ENCODE measurements at regions not wholly inside any gene's neighbourhood (a gene's known extent, or its start where the extent isn't known, plus 50 kb on each side); places are given as distances from the start of the nearest gene placed in this dataset.

DNA sequence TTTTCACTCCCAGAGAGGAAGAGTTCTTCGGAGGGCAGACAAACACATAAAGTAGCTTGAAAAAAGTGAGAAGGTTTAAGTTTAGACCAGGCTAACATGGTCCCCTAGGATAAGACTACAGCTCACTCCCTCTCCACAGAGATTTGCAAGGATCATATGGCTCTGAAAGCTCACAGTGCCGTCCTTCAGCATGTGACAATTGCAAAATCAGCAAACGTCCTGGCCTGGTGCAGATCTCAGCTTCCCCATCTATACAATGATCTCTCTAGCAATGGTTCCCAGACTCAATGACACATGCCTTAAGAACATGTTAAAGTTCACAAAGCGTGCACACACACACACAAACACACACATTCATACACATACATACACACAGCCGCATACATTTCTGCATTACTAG lies 327.6 kb downstream of the ACTL7B start:
- DNase-seq (no peak), ATAC-seq (replicated peaks) (no peak)
- Mint-ChIP-seq H3K27ac (no peak overlapping the region), H3K4me3 (no peak overlapping the region), H3K4me1 (peaks cover 0 to 5% of the 10 kb centered on the region in 2 donors), H3K27me3 (peaks cover 6 to 8% of the 10 kb centered on the region in 2 donors), H3K9me3 (no peaks in the 10 kb centered on the region), H3K36me3 (peaks cover 0 to 2% of the 10 kb centered on the region in 2 donors)

DNA sequence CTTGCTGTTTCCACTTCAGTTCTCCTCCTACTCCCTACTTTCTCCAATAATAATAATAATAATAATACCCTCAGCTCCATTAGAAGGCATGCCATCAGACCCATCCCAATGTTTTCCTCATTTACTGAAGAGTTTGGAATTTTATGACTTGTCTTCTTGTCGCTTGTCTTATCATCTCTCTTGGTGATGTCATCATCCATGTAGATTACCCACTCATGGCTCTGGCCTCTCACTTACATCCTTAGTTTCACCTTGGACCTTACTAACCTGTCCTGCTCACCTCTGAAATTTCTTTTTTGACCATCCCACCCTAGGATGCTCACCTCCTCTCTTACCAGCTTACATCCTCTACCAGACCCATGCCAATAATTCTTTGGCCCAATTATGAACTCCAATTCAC lies 329.3 kb downstream of the ACTL7B start:
- peaks cover 0 to 2% of the 10 kb centered on the region in 2 donors for H3K36me3 Mint-ChIP-seq
- H3K27me3 Mint-ChIP-seq = peaks cover 5 to 8% of the 10 kb centered on the region in 2 donors
- H3K4me1 Mint-ChIP-seq = peaks cover 0 to 4% of the 10 kb centered on the region in 2 donors
- ATAC-seq (replicated peaks) (no peak), DNase-seq (no peak)
- H3K9me3 Mint-ChIP-seq = no peaks in the 10 kb centered on the region
- no peak overlapping the region for H3K27ac Mint-ChIP-seq
- no peak overlapping the region for H3K4me3 Mint-ChIP-seq

DNA sequence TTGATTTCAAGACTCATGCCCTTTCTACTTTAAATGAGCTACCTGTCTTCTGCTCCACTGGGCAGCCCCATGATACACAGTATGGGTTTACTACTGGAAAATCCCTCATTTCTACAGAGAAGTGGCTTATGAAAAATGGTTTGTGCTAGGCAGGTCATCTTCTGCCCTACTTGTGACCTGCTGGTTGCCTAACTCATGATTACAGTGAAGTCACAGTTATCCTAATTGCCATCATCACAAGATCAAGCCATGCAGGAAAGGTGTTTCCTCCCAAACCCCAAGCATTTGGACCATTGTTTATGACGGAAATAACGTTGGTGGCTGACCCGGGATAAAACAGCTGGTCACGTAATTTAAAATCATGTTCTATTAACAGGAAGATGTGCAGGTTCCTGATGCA lies 330.6 kb downstream of the ACTL7B start:
- Mint-ChIP-seq H3K4me3 (no peak overlapping the region), H3K27me3 (peaks cover 0 to 4% of the 10 kb centered on the region in 2 donors), H3K4me1 (no peaks in the 10 kb centered on the region), H3K36me3 (no peaks in the 10 kb centered on the region), H3K9me3 (no peaks in the 10 kb centered on the region), H3K27ac (no peak overlapping the region)
- DNase-seq (no peak), ATAC-seq (replicated peaks) (no peak)

DNA sequence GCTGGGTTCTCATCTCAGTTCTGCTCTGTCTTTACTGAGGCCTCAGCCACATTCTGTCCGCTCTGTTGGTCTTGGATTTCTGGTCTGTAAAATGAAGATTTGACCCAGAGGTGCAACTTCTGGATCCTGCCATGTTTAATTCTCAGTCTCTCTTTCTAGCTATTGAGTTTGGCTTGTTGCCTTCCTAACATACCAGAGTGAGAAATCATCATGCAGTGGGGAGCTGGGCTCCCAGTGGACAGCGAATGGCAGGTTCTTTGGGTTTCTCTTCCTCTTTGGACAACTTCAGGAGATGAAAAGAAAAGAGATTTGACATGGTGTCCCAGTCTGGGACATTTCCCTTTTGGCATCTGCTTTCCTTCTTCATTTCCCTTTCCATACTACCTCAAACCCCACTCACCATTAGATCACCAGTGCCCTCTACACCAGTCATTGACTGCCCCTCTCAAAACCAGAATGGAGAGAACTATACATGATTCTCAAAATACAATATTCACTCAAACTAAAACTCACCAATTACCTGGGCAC lies 334.7 kb downstream of the ACTL7B start:
- Mint-ChIP-seq H3K36me3 (no peaks in the 10 kb centered on the region), H3K27me3 (no peaks in the 10 kb centered on the region), H3K4me3 (no peak overlapping the region), H3K9me3 (no peaks in the 10 kb centered on the region), H3K4me1 (no peaks in the 10 kb centered on the region), H3K27ac (no peak overlapping the region)
- DNase-seq (no peak), ATAC-seq (replicated peaks) (no peak)

DNA sequence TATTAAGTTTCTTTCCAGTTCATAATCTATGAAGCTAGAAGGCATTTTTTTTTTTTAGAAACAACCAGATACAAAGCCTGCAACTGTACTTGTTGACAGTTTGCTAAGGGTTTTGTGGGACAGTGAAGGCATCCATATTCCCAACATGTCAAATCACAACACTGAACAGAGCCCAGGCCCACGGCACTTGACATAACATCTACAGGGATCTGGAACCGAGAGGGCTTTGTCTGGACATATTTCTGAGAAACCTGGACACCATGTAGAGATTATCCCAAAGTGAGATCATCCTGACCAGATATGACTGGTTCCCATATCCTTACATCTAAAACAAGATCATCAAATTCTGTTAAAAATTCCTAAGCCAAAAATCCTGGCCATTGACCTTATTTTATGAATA lies 336.3 kb downstream of the ACTL7B start:
- no peak for DNase-seq

DNA sequence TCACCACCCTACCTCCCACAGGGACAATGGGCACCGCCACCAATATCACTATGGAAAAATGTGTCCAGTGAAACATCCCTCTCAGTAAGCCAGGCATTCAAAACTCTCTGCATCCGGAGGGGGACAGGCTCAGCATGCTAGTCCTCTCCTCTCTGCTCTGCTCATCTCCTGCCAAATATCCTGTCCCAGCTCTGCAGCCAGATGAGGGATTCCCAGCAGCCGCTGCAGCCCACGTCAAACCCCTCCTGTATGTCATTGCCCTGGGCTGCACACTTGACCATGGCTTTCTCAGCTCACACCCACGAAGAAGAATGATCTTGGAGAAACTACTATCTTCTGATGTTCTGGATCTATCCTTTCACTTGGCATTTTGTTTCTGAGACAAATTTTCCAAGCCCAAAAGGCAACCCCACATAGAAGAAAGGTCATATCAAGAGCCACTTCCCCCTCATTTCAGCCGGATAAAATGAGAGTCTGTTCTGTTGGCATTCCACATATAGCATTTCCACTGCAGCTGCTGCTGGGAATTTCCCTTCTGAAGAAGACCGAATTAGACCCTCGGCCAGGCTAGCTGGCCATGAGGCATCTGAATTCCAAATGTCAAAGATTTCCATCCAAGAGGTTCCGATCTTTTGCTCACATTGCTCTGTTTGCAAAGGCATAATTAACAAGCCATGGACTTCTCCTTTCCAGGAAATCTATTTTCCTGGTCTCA lies 338.0 kb downstream of the ACTL7B start:
- ATAC-seq (replicated peaks) (no peak), DNase-seq (no peak)
- Mint-ChIP-seq H3K4me1 (no peaks in the 10 kb centered on the region), H3K36me3 (no peaks in the 10 kb centered on the region), H3K9me3 (no peaks in the 10 kb centered on the region), H3K27ac (no peak overlapping the region), H3K4me3 (no peak overlapping the region), H3K27me3 (peaks cover 0 to 6% of the 10 kb centered on the region in 2 donors)

More for the DNA sequence above, 336.3 kb downstream of the ACTL7B start:
- Mint-ChIP-seq H3K27me3 (peaks cover 0 to 6% of the 10 kb centered on the region in 2 donors), H3K9me3 (no peaks in the 10 kb centered on the region), H3K4me3 (no peak overlapping the region), H3K27ac (no peak overlapping the region), H3K4me1 (no peaks in the 10 kb centered on the region), H3K36me3 (no peaks in the 10 kb centered on the region)
- no peak for ATAC-seq (replicated peaks)

DNA sequence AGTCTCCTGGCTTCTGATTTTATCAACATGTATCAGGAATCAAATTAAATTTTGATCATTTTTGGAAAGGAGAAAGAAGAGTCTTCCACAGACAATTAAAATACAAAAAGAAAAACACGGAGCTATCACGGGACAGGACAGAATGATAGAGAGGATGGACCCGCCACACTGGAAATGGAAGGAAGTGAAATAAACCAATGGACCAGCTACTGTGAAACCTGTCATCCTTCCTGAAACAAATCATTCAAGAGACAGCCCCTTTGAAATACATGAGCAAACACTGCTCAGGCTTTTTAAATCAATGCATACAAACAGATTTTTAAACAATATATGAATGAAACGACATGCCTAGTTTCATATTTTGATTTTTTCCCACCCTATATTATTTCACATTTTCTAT lies 339.4 kb downstream of the ACTL7B start:
- no peak for ATAC-seq (replicated peaks)
- Mint-ChIP-seq H3K9me3 (peaks cover 0 to 1% of the 10 kb centered on the region in 2 donors), H3K27ac (no peak overlapping the region), H3K27me3 (peaks cover 0 to 6% of the 10 kb centered on the region in 2 donors), H3K4me1 (peaks cover 0 to 6% of the 10 kb centered on the region in 2 donors), H3K4me3 (no peak overlapping the region), H3K36me3 (peaks cover 0 to 1% of the 10 kb centered on the region in 2 donors)
- no peak for DNase-seq

DNA sequence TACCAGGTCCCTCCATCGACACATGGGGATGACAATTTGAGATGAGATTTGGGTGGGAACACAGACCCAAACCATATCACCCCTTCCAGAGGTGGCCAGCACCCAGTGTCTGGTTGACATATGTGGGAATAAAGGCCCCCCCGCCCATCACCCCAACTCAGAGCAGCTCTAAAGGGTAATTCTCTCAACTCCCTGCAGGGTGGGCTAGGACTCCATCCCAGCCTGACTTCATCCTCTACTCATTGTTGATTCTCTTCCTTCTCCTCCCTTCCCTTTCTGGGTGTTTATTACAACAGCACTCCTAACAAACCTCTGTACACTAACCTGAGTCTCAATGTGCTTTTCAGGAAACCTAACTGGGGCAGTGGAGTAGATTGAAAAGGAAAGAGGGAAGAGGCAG lies 339.9 kb downstream of the ACTL7B start:
- H3K4me1 Mint-ChIP-seq = peaks cover 0 to 6% of the 10 kb centered on the region in 2 donors
- DNase-seq (no peak), ATAC-seq (replicated peaks) (no peak)
- no peak overlapping the region for H3K27ac Mint-ChIP-seq
- H3K9me3 Mint-ChIP-seq = peaks cover 0 to 1% of the 10 kb centered on the region in 2 donors
- H3K27me3 Mint-ChIP-seq = peaks cover 0 to 6% of the 10 kb centered on the region in 2 donors
- H3K36me3 Mint-ChIP-seq = peaks cover 0 to 1% of the 10 kb centered on the region in 2 donors
- no peak overlapping the region for H3K4me3 Mint-ChIP-seq

DNA sequence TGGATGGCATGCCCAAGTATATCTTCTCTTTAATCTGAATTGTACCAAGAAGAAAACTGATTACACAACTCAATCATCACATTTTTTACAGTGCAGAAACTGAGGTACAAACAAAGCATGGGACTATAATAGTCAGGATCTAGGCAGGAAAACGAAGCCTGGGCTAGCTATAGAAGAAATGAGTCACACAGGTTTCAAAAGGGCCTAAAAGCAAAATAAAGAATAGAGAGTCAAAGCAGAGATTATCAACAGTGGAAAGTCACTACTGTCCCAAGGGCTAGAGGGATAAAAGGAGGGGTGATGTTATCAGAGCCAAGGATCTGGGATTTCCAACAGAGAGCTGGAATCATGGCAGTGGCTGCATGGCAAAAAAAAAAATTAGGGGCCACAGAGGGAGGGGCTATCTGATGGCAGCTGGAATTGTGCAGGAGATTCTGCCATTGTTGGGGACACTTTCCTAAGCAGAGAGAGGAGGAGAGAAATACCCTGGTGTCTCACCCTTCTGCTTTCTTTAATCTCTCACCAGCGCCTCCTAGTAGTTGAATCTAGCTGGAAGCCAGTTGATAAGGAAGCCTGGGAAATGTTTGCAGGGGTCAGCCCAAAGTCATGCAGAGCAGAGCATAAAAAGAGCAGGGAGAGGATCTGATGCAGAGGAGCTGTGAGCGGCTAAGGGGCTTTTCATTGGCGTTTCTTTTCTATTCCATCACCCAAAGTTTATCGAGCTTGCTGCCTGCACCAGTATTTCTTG lies 343.2 kb downstream of the ACTL7B start:
- H3K4me3 Mint-ChIP-seq = no peak overlapping the region
- peaks cover 0 to 6% of the 10 kb centered on the region in 2 donors for H3K27me3 Mint-ChIP-seq
- DNase-seq (no peak), ATAC-seq (replicated peaks) (no peak)
- no peak overlapping the region for H3K27ac Mint-ChIP-seq
- H3K4me1 Mint-ChIP-seq = peaks cover 0 to 6% of the 10 kb centered on the region in 2 donors
- peaks cover 0 to 1% of the 10 kb centered on the region in 2 donors for H3K36me3 Mint-ChIP-seq
- H3K9me3 Mint-ChIP-seq = peaks cover 1 to 5% of the 10 kb centered on the region in 2 donors

DNA sequence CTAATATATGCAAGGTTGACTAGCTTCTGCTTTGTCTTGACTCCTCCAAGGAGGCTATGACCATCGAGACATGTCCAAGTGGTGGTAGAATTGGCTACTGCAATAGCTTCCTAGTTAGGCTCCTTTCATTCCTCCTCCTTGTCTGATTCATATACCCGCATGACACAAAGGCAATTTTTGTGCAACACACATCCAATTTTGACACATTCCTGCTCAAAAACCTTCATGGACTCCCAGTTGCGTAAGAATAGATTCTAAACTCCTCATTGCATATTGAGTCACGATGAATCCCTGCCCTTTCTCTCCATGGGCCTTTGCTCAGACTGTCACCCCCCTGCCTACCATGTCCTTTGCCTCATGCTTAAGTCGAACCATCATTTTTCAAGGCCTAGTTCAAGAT lies 344.5 kb downstream of the ACTL7B start:
- peaks cover 1 to 5% of the 10 kb centered on the region in 2 donors for H3K9me3 Mint-ChIP-seq
- H3K36me3 Mint-ChIP-seq = peaks cover 0 to 1% of the 10 kb centered on the region in 2 donors
- no peak overlapping the region for H3K27ac Mint-ChIP-seq
- DNase-seq = no peak
- peaks cover 0 to 6% of the 10 kb centered on the region in 2 donors for H3K27me3 Mint-ChIP-seq
- peaks cover 0 to 6% of the 10 kb centered on the region in 2 donors for H3K4me1 Mint-ChIP-seq
- no peak for ATAC-seq (replicated peaks)
- H3K4me3 Mint-ChIP-seq = no peak overlapping the region

DNA sequence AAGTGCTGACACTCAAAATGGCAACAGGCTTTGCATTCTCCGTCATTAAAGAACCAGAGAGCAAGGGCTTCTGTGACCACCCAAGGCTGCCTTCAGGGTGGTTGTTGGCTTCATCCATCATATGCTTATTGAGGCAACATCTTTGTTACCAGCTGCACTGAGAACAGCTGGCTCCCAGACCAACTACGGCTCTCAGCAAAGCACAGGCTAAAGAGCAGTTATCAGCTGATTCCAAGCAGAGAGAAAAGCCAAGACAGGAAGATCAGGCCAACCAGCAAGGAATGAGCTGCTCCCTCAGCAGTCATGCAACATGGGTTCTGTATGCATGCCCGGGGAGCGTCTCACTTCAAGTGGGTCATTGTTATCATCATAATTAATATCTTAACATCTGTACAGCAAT lies 358.9 kb downstream of the ACTL7B start:
- ATAC-seq (replicated peaks) (no peak), DNase-seq (no peak)
- no peak overlapping the region for H3K27ac Mint-ChIP-seq
- H3K36me3 Mint-ChIP-seq = peaks cover 6 to 8% of the 10 kb centered on the region in 2 donors
- H3K9me3 Mint-ChIP-seq = peaks cover 10 to 13% of the 10 kb centered on the region in 2 donors
- no peaks in the 10 kb centered on the region for H3K4me1 Mint-ChIP-seq
- H3K27me3 Mint-ChIP-seq = peaks cover 0 to 3% of the 10 kb centered on the region in 2 donors
- no peak overlapping the region for H3K4me3 Mint-ChIP-seq

DNA sequence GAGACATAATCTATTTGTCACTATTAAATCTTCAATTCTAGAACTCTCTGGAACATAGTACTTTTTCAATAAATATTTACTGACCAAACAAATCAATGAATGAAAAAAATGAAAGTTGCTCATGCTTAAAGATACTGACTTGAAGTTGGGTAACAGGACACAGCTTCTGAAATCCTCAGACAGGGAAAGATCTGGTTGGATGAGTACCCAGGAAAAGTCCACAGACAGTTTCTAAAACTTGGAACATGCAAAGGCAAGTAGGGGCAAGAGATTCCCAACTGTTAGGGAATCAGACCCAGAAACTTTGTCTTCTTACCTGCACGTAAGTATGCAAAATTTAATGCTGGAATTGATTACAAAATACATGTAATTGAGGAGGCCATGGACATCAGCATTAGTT lies 366.2 kb downstream of the ACTL7B start:
- H3K9me3 Mint-ChIP-seq = peaks cover 8 to 10% of the 10 kb centered on the region in 2 donors
- H3K27me3 Mint-ChIP-seq = peaks cover 3 to 6% of the 10 kb centered on the region in 2 donors
- no peak for DNase-seq
- H3K36me3 Mint-ChIP-seq = peaks cover 0 to 3% of the 10 kb centered on the region in 2 donors
- no peak overlapping the region for H3K4me3 Mint-ChIP-seq
- peaks cover 0 to 2% of the 10 kb centered on the region in 2 donors for H3K4me1 Mint-ChIP-seq
- ATAC-seq (replicated peaks) = no peak
- H3K27ac Mint-ChIP-seq = no peak overlapping the region

DNA sequence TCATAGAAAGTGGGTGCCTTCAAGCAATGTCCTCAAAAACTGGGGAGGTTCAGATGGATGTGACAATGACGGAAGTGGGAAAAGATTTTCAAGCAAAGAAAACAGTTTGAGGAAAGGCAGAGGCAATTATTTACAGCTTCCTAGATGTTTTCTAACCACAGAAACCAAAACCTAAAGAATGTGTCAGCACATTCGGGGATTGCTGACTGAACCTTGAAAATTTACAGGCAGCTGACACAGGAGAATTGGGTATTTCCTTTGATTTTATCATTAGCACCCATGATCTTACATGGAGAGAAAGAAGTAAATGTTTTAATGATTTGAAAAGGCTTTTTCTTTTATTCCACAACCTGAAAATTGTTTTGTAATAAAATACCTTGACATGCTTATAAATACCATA lies 369.0 kb downstream of the ACTL7B start:
- Mint-ChIP-seq H3K9me3 (peaks cover 8 to 10% of the 10 kb centered on the region in 2 donors), H3K4me1 (peaks cover 0 to 2% of the 10 kb centered on the region in 2 donors), H3K36me3 (peaks cover 0 to 3% of the 10 kb centered on the region in 2 donors), H3K4me3 (no peak overlapping the region), H3K27me3 (peaks cover 3 to 6% of the 10 kb centered on the region in 2 donors), H3K27ac (no peak overlapping the region)
- ATAC-seq (replicated peaks) (no peak), DNase-seq (no peak)

DNA sequence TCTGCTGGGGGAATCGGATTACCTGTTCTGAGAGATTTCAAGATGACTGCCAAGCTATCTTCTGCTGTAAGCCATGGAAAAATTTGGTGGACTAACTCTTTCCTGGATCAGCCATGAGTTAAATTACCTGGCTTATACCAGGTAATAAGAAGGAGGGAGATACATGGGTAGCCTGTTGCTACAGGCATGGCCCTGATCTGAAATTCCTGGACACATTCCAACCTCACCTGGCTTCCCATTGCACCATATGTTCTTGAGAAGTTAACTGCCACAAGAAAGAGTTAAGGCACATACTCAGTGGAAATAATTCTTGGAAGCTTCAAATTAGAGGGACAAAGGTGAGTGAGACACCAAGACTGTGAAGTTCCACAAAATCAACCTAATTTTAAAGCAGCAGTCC lies 371.3 kb downstream of the ACTL7B start:
- Mint-ChIP-seq H3K36me3 (peaks cover 0 to 3% of the 10 kb centered on the region in 2 donors), H3K4me3 (no peak overlapping the region), H3K27ac (no peak overlapping the region), H3K9me3 (peaks cover 8 to 10% of the 10 kb centered on the region in 2 donors), H3K27me3 (peaks cover 0 to 6% of the 10 kb centered on the region in 2 donors), H3K4me1 (peaks cover 0 to 2% of the 10 kb centered on the region in 2 donors)
- ATAC-seq (replicated peaks) = no peak
- DNase-seq = no peak

Data from stimulated activated naive B cell treated with anti-CD40 and anti-IgM and Interleukin-4, amounts not matched to agents 10 μg/mL and 1 μg/mL and 100 μg/mL, for 72 hours (primary cell).